Putamen (tissue), 1 donor: ENCODE measurements at regions not wholly inside any gene's neighbourhood (a gene's known extent, or its start where the extent isn't known, plus 50 kb on each side); places are given as distances from the start of the nearest gene placed in this dataset.
"Not testable (repeated sequence)": the region's sequence is repeated elsewhere in the genome, so short reads cannot be mapped to it uniquely, and the experiment has no call there.

ENCODE experiments used
- DNase-seq: peaks from one replicate; pipeline ENCODE4 v3.0.0-alpha.2; 2016; ENCODE audit warnings: low spot score

DNA sequence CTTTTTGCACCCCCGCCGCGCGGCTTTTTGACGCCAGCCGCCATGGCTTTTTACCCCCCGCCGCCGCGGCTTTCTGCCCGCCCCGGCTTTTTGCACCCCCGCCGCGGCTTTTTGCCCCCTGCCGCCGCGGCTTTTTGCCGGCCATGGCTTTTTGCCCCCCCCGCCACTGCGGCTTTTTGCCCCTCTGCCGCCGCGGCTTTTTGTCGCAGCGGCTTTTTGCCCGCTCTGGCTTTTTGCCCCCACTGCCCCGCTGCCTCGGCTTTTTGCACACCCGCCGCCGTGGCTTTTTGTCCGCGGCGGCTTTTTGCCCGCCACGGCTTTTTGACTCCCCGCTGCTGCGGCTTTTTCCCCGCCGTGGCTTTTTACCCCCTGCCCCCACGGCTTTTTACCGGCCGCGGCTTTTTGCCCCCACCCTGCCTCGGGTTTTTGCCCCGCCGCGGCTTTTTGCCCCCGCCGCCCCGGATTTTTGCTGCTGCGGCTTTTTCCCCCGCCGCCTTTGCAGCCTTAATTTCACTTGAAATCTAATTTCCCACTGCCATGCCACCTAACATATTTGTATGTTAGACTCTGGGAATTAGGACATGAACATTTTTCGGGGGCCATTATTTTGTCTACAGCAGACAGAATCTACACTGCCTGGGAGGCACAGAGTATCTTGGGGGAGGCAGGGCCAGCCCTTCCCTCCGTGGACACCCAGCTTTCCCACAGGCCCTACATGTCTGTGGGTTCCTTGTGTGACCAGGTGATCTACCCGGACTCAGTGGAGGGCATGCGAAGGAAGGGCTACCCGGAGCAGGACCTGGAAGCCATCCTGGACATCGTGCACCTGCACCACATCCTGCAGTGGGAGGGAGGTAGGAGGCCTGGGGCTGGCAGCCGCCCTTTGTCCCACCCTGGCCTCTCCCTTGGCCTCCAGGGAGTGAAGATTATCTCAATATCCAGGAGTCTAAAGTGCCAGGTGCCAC, 3031.0 kb upstream of the TEKT4 start:
- no peak for DNase-seq

DNA sequence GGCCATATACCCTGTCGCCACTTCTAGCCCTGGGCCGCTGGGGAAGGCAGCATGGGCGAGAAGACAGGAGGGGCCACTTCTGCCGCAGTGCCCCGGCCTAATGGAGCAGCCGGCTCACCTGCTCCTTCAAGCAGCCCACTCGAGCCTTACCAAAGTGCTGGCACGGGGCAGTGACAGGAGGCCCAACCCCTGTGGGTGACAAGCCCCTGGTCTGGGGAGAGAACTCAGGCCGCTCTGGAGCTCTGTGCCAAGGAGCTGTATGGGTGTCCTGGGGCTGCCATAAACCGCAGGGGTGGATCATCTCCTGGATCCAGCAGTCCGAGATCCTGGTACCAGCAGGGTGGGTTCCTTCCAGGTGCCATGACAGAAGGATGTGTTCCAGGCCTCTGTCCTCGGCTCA, 3029.0 kb upstream of the TEKT4 start:
- DNase-seq, result not testable (repeated sequence)

DNA sequence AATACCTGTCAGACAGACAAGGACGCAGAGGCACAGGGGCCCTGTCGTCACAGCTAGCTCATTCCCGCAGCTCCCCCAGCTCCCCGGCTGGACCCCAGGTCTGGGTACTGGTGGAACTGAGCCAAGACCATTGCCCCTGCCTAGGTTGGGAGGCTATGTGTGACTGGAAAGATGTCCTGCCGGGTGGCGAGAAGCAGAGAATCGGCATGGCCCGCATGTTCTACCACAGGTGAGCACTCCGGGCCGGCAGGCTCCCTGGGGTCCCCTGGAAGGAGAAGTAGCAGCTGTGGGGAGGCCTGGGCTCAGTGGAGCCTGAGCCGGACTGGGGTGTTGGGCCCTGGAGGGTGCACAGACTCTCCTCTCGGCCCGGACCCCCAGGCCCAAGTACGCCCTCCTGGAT, 3028.3 kb upstream of the TEKT4 start:
- not testable (repeated sequence) for DNase-seq

DNA sequence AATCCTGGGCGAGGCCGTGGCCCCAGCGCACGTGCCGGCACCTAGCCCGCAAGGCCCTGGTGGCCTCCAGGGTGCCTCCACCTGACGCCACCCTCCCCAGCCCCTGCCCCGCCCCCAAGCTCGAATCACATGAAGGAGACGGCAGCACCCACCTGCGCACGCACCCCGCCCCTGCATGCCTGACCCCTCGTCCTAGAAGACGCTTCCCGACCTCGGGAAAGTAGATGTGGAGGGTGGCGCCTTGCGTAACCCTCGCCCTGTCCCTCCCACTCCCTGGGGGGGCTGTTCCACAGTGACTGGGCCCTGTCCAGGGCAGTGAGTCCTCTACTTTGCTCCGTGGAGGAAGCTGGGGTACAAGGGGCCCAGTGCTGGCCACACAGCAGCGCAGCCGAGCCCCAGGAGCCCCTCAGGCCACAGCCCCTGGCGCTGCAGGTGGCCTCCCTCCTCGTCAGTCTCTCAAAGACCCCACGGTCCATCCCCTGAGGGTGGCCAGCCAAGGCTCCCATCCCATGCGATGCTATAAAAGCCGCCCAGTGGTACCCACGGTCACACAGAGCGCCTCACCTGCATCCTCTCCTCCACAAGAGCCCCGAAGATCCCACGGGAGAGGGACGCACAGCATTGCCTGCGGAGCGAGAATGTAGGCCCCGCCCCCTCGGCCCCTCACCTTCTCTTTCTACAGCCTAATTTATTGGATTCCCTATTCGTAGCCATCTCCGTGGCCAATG, 3027.3 kb upstream of the TEKT4 start:
- DNase-seq, result not testable (repeated sequence)

GRCh38 chr2:91844451-91844825, 3026.8 kb upstream of the TEKT4 start:
- not testable (repeated sequence) for DNase-seq

GRCh38 chr2:91846388-91846787, 3024.8 kb upstream of the TEKT4 start:
- not testable (repeated sequence) for DNase-seq

- not testable (repeated sequence) for DNase-seq
Measured at GRCh38 chr2:91851689-91852420, 3019.4 kb upstream of the TEKT4 start.

DNA sequence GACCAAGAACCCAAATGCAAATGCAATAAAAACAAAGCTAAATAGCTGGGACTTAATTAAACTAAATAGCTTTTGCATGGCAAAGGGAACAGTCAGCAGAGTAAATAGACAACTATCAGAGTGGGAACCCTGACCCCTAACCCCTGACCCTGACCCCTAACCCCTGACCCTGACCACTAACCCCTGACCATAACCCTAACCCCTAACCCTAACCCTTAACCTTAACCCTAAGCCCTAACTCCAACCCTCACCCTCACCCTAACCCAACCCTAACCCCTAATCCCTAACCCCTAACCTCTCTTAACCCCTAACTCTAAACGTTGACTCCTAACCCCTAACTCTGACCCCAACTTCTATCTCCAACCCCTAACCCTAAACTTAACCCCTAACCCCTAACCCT, 3014.3 kb upstream of the TEKT4 start:
- not testable (repeated sequence) for DNase-seq

GRCh38 chr2:91857711-91858110, 3013.5 kb upstream of the TEKT4 start:
- not testable (repeated sequence) for DNase-seq

- DNase-seq, result not testable (repeated sequence)
Measured at GRCh38 chr2:91871716-91872115, 2999.5 kb upstream of the TEKT4 start.

DNA sequence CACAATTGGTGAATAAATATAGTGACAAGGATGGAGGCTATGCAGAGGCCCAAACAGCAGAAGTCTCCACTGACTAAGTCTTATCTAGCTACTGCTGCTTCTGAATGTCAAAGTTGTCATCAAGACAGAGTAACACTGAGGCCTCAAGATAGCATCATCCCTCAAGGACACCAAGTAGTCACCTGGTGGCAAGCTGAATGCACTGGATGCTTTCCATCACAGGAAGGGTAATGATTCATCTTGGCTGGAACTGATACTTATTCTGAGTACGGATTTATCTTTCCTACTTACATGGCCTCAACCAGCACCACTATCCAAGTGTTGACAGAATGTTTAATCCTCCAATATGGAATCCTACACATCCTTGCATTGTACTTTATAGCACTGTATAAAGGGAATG, 2997.8 kb upstream of the TEKT4 start:
- DNase-seq, result not testable (repeated sequence)

GRCh38 chr2:91877658-91878210, 2993.5 kb upstream of the TEKT4 start:
- DNase-seq, result not testable (repeated sequence)

DNA sequence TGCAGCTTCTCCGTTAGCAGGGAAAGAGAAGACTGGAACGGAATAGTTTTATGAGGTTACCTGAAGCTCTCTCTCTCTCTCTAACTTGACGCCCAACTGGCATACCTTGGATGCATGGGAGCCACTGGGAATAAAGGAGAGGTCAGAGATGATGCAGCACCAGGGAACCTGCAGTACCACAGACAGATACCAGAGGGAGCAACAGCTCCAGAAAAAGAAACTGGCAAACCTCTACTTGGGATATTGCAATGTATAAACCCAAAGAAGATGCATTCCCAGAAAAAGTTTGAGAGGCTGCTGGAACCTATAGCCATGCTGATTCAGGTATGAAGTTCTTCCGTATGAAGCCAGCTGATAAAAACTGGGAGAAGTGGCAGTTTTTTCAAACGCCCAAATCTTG, 2976.1 kb upstream of the TEKT4 start:
- DNase-seq, result not testable (repeated sequence)

DNA sequence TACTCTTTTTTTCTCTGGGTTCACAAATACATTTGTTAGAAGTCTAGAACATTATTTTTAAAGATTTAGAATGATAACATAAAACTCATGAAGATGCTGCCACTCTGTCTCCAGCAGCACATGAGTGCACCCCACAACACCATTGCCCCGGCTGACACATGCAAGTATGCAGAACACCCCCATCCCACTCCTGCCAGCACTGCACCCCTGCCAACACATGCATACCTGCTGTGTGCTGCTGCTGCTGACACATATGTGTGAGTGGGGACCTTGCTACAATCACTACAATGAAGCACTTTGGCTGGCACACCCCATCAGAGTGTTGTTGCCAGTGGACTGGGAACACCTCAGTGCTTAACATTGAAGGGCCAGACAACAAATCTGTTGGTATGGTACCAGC, 2953.6 kb upstream of the TEKT4 start:
- DNase-seq, result not testable (repeated sequence)
